CD4-positive, alpha-beta T cell (primary cell): ENCODE measurements at regions not wholly inside any gene's neighbourhood (a gene's known extent, or its start where the extent isn't known, plus 50 kb on each side); places are given as distances from the start of the nearest gene placed in this dataset.

Experiments used
- ATAC-seq: fragments of 200-7000 bp; cut with Tn5 transposase; one replicate; pipeline ENCODE4 v1.10.0; 2022; ENCODE audit warnings: mild to moderate bottlenecking; ENCODE audit not compliant: poor library complexity
- CTCF ChIA-PET: fragments of 350-600 bp; sonication (Branson Sonifier 250); formaldehyde crosslinking; loops from one replicate; lab custom pipeline; 2021; ENCODE audit warnings: antibody characterized with exemption, inconsistent platforms; lab: Charles Lee
- POLR2A ChIA-PET: fragments of 350-600 bp; sonication (Branson Sonifier 250); formaldehyde crosslinking; loops from one replicate; lab custom pipeline; 2021; ENCODE audit warnings: antibody characterized with exemption, inconsistent platforms; lab: Charles Lee
- DNase-seq, 14 experiments: peaks; one replicate each; pipeline ENCODE4 v3.0.0-alpha.2; 2013 to 2020; ENCODE audit warnings: mixed read lengths in 2 of 14
- H3K27ac ChIP-seq, 2 donors: one replicate each; pipeline versions ENCODE4 v1.5.1 to v1.7.0; 2013; ENCODE audit warnings: low read length in 2 of 2, low read depth in 1 of 2, mild to moderate bottlenecking in 1 of 2
- H3K27me3 ChIP-seq, 2 experiments: 1 replicate in 1 of 2; 2 replicates in 1 of 2; pipeline versions ENCODE4 v1.6.1 to v1.7.0; 2013; ENCODE audit warnings: low read length in 2 of 2, control low read depth in 1 of 2, mild to moderate bottlenecking in 1 of 2, moderate library complexity in 1 of 2; ENCODE audit not compliant: insufficient read depth in 2 of 2, control insufficient read depth in 1 of 2
- H3K36me3 ChIP-seq: one replicate; pipeline ENCODE4 v1.6.1; 2013; ENCODE audit warnings: low read length, control low read depth; ENCODE audit not compliant: insufficient read depth
- H3K4me1 ChIP-seq: one replicate; pipeline ENCODE4 v1.6.1; 2013; ENCODE audit warnings: low read length, control low read depth; ENCODE audit not compliant: insufficient read depth
- H3K4me3 ChIP-seq: one replicate; pipeline ENCODE4 v1.5.1; 2013; ENCODE audit warnings: mild to moderate bottlenecking, low read length, moderate library complexity
- H3K9me3 ChIP-seq, 2 experiments: 1 replicate in 1 of 2; 2 replicates in 1 of 2; pipeline versions ENCODE4 v1.6.1 to v1.7.0; 2013; ENCODE audit warnings: low read length in 2 of 2, mild to moderate bottlenecking in 2 of 2, control low read depth in 1 of 2, moderate library complexity in 1 of 2; ENCODE audit not compliant: control insufficient read depth in 1 of 2, insufficient read depth in 1 of 2
- H3K27ac Mint-ChIP-seq: one replicate; pipeline ENCODE4 v1.8.0; 2020; ENCODE audit warnings: mixed read lengths
- H3K27me3 Mint-ChIP-seq: one replicate; pipeline ENCODE4 v1.8.0; 2021; ENCODE audit warnings: mixed read lengths
- H3K36me3 Mint-ChIP-seq: one replicate; pipeline ENCODE4 v1.8.0; 2021; ENCODE audit warnings: low read depth, mixed read lengths
- H3K4me1 Mint-ChIP-seq: one replicate; pipeline ENCODE4 v1.8.0; 2021; ENCODE audit warnings: low read depth, mixed read lengths
- H3K4me3 Mint-ChIP-seq: one replicate; pipeline ENCODE4 v1.8.0; 2020; ENCODE audit warnings: mild to moderate bottlenecking, mixed read lengths
- H3K9me3 Mint-ChIP-seq: one replicate; pipeline ENCODE4 v1.8.0; 2020; ENCODE audit warnings: mixed read lengths
- CTCF ChIP-seq: fragments of 200-600 bp; IDR thresholded peaks from one replicate; pipeline ENCODE4 v1.8.0; 2022; ENCODE audit warnings: antibody characterized with exemption, mild to moderate bottlenecking
- intact Hi-C, 2 experiments: fragments of 100-400 bp; cut with DNase I in 1 of 2; cut with micrococcal nuclease in 1 of 2; formaldehyde crosslinking; loops; one replicate each; pipeline versions ENCODE4 v1.15.1 to v1.9.0; 2023 to 2025; cut with DNase I, micrococcal nuclease

- no peak for ATAC-seq
- Mint-ChIP-seq H3K27ac (no peak overlapping the region), H3K27me3 (no peaks in the 10 kb centered on the region), H3K9me3 (no peaks in the 10 kb centered on the region), H3K4me3 (no peak overlapping the region), H3K4me1 (no peaks in the 10 kb centered on the region), H3K36me3 (no peaks in the 10 kb centered on the region)
- no peak overlapping the region for H3K27ac ChIP-seq
- H3K4me1 ChIP-seq: no peaks in the 10 kb centered on the region
- no peaks in the 10 kb centered on the region for H3K36me3 ChIP-seq
- CTCF ChIA-PET: no interaction called here
- no peak for DNase-seq
- POLR2A ChIA-PET: interaction anchor here (1.0 kb wide), 1 partner anchor 10 kb away, joined by 3 read pairs; no protein-coding TSS in a partner anchor
- intact Hi-C loops: no loop called here
- no peak overlapping the region for H3K4me3 ChIP-seq
- H3K9me3 ChIP-seq: no peaks in the 10 kb centered on the region
- H3K27me3 ChIP-seq: no peaks in the 10 kb centered on the region
- no peak for TF ChIP-seq CTCF
Measured at GRCh38 chr18:41724195-41724594, 230.8 kb upstream of the PIK3C3 start.

GRCh38 chr18:41721103-41721790, 233.8 kb upstream of the PIK3C3 start:
- Mint-ChIP-seq H3K9me3 (no peaks in the 10 kb centered on the region), H3K4me1 (no peaks in the 10 kb centered on the region), H3K36me3 (no peaks in the 10 kb centered on the region), H3K27ac (no peak overlapping the region), H3K27me3 (no peaks in the 10 kb centered on the region), H3K4me3 (no peak overlapping the region)
- DNase-seq: no peak
- no peaks in the 10 kb centered on the region for H3K36me3 ChIP-seq
- no peaks in the 10 kb centered on the region for H3K9me3 ChIP-seq
- CTCF ChIA-PET: no interaction called here
- no peak for ATAC-seq
- intact Hi-C loops: no loop called here
- H3K27me3 ChIP-seq: no peaks in the 10 kb centered on the region
- H3K4me1 ChIP-seq: no peaks in the 10 kb centered on the region
- POLR2A ChIA-PET: no interaction called here
- H3K27ac ChIP-seq: no peak overlapping the region
- no peak for TF ChIP-seq CTCF
- H3K4me3 ChIP-seq: no peak overlapping the region

GRCh38 chr18:41720226-41720625, 234.8 kb upstream of the PIK3C3 start:
- ATAC-seq: no peak
- DNase-seq: no peak

More at GRCh38 chr18:41720226-41720625, 234.8 kb upstream of the PIK3C3 start:
- ChIA-PET POLR2A (no interaction called here), CTCF (no interaction called here)
- no peak overlapping the region for H3K4me3 ChIP-seq
- Mint-ChIP-seq H3K36me3 (no peaks in the 10 kb centered on the region), H3K9me3 (no peaks in the 10 kb centered on the region), H3K4me3 (no peak overlapping the region), H3K27ac (no peak overlapping the region), H3K27me3 (no peaks in the 10 kb centered on the region), H3K4me1 (no peaks in the 10 kb centered on the region)
- TF ChIP-seq CTCF: no peak
- H3K27ac ChIP-seq: no peak overlapping the region
- no peaks in the 10 kb centered on the region for H3K9me3 ChIP-seq
- H3K4me1 ChIP-seq: no peaks in the 10 kb centered on the region
- no peaks in the 10 kb centered on the region for H3K27me3 ChIP-seq
- intact Hi-C loops: no loop called here
- no peaks in the 10 kb centered on the region for H3K36me3 ChIP-seq
